Testis (tissue), 2 donors: ENCODE measurements at regions not wholly inside any gene's neighbourhood (a gene's known extent, or its start where the extent isn't known, plus 50 kb on each side); places are given as distances from the start of the nearest gene placed in this dataset.
"Not testable (repeated sequence)": the region's sequence is repeated elsewhere in the genome, so short reads cannot be mapped to it uniquely, and the experiment has no call there.

Experiments used
- DNase-seq: peaks from one replicate; pipeline ENCODE4 v3.0.0-alpha.2; 2019
- H3K27ac ChIP-seq, 2 donors: fragments of 200-600 bp; sonication (generic); one replicate each; pipeline ENCODE4 v1.5.1; 2019
- H3K27me3 ChIP-seq: fragments of 200-600 bp; sonication (generic); one replicate; pipeline ENCODE4 v1.5.1; 2019
- H3K36me3 ChIP-seq: fragments of 200-600 bp; sonication (generic); one replicate; pipeline ENCODE4 v1.5.1; 2017; ENCODE audit warnings: low read depth; ENCODE audit errors: missing control alignments
- H3K4me1 ChIP-seq: fragments of 200-600 bp; sonication (generic); one replicate; pipeline ENCODE4 v1.5.1; 2019
- H3K4me3 ChIP-seq, 2 donors: fragments of 200-600 bp; sonication (generic); one replicate each; pipeline ENCODE4 v1.5.1; 2017 to 2019
- H3K9me3 ChIP-seq: fragments of 200-600 bp; sonication (generic); one replicate; pipeline ENCODE4 v1.5.1; 2017
- CTCF ChIP-seq, 3 experiments: fragments of 450-650 bp in 2 of 3; fragments of 200-600 bp in 1 of 3; sonication (generic) in 1 of 3; IDR thresholded peaks; one replicate each; pipeline ENCODE4 v1.5.1; 2016 to 2019; ENCODE audit warnings: antibody characterized with exemption in 3 of 3, mild to moderate bottlenecking in 2 of 3, moderate library complexity in 1 of 3
- POLR2A ChIP-seq: fragments of 450-650 bp; IDR thresholded peaks from one replicate; pipeline ENCODE4 v1.6.1; 2017; ENCODE audit warnings: antibody characterized with exemption, mild to moderate bottlenecking, moderate library complexity
- WGBS, 2 donors: methylation state at CpG; one replicate each; pipeline ENCODE4 v1.1.5; 2018; 5-methylcytosine and 5-hydroxymethylcytosine counted together
- intact Hi-C: fragments of 100-400 bp; cut with DNase I; formaldehyde crosslinking; loops from one replicate; pipeline ENCODE4 v1.15.1; 2023; ENCODE audit warnings: low total_unique reads

DNA sequence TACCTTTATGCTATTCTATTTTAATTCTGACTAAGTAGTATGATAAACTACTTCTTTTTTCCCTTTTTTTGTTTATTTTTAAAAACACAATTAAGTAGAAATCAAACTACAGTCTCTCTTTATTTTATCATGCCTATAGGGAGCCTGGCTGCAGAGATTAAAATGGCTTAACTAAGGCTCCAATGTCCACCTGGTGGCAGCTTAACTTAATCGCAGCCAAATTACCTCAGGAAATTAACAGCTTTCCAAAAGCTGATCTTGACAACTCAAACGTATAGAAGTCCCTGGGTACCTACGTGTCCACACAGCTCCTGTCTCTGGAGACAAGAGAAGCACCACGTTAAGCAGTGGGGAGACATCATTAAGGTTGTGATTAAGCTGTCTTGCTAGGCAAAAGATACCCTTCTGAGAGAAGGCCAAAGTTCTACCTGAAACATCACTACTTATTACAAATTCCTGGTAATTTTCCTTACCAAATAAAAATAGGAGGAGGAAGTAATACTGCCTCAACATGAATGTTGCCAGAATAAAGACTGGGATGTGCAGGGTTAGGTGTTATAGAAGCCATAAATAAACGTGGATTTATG lies 63.2 kb upstream of the SNX19 start:
- intact Hi-C loops = no loop called here
- Histone ChIP-seq H3K27me3 (no peaks in the 10 kb centered on the region), H3K9me3 (no peaks in the 10 kb centered on the region), H3K27ac (no peak overlapping the region), H3K4me3 (no peak overlapping the region), H3K4me1 (no peaks in the 10 kb centered on the region), H3K36me3 (no peaks in the 10 kb centered on the region)
- whole genome bisulfite sequencing, 2 donors = 16% methylated on average over 5 of the region's 5 CpGs
- no peak for DNase-seq
- TF ChIP-seq POLR2A (no peak), CTCF (IDR thresholded peaks at IDR 0.05) (peak; percentile 13 to 48 (median 48))

GRCh38 chr11:130980071-130980862 lies 64.0 kb upstream of the SNX19 start:
- no peaks in the 10 kb centered on the region for H3K4me1 ChIP-seq
- H3K36me3 ChIP-seq = no peaks in the 10 kb centered on the region
- WGBS, 2 donors = 66 to 71% methylated on average over 5 of the region's 5 CpGs
- H3K4me3 ChIP-seq = no peak overlapping the region
- no peaks in the 10 kb centered on the region for H3K27me3 ChIP-seq
- intact Hi-C loops = no loop called here
- DNase-seq = no peak
- H3K27ac ChIP-seq = no peak overlapping the region
- H3K9me3 ChIP-seq = no peaks in the 10 kb centered on the region
- TF ChIP-seq POLR2A = no peak
- TF ChIP-seq CTCF (IDR thresholded peaks at IDR 0.05) = no peak

- WGBS, 2 donors = 88 to 91% methylated on average over 12 to 16 of the region's 16 CpGs
- intact Hi-C loops = not testable (repeated sequence)
These were observed 68.0 kb upstream of the SNX19 start for GRCh38 chr11:130984241-130984640.

GRCh38 chr11:130992788-130993187 lies 76.5 kb upstream of the SNX19 start:
- intact Hi-C loops = no loop called here

More at GRCh38 chr11:130984241-130984640, 68.0 kb upstream of the SNX19 start:
- not testable (repeated sequence) for H3K4me3 ChIP-seq, H3K27me3 ChIP-seq, H3K9me3 ChIP-seq, H3K4me1 ChIP-seq, DNase-seq, H3K36me3 ChIP-seq, H3K27ac ChIP-seq

More at GRCh38 chr11:130992788-130993187, 76.5 kb upstream of the SNX19 start:
- Histone ChIP-seq H3K27me3 (no peaks in the 10 kb centered on the region), H3K36me3 (no peaks in the 10 kb centered on the region), H3K4me1 (no peaks in the 10 kb centered on the region), H3K27ac (no peak overlapping the region), H3K4me3 (no peak overlapping the region), H3K9me3 (no peaks in the 10 kb centered on the region)
- TF ChIP-seq POLR2A (no peak), CTCF (IDR thresholded peaks at IDR 0.05) (no peak)
- DNase-seq = no peak
- WGBS, 2 donors = 87 to 88% methylated on average over 7 of the region's 7 CpGs
